Mesodermal cell (in vitro differentiated cells): ENCODE measurements at regions not wholly inside any gene's neighbourhood (a gene's known extent, or its start where the extent isn't known, plus 50 kb on each side); places are given as distances from the start of the nearest gene placed in this dataset.
"Not testable (repeated sequence)": the region's sequence is repeated elsewhere in the genome, so short reads cannot be mapped to it uniquely, and the experiment has no call there.

Source experiments
- H3K27ac ChIP-seq: 2 replicates; pipeline ENCODE4 v1.7.0; 2013; ENCODE audit warnings: mild to moderate bottlenecking, low read depth, low read length, moderate library complexity; ENCODE audit not compliant: severe bottlenecking
- H3K36me3 ChIP-seq: 2 replicates; pipeline ENCODE4 v1.7.1; 2013; ENCODE audit warnings: mild to moderate bottlenecking, low read length, moderate library complexity; ENCODE audit not compliant: control insufficient read depth, insufficient read depth
- H3K4me1 ChIP-seq: one replicate; pipeline ENCODE4 v1.7.1; 2013; ENCODE audit warnings: mild to moderate bottlenecking, low read length; ENCODE audit not compliant: insufficient read depth, control insufficient read depth, poor library complexity, severe bottlenecking
- H3K4me3 ChIP-seq: 2 replicates; pipeline ENCODE4 v1.7.0; 2013; ENCODE audit warnings: low read length, control low read depth, mild to moderate bottlenecking; ENCODE audit not compliant: insufficient read depth, poor library complexity, severe bottlenecking; ENCODE audit errors: extremely low read depth
- H3K9me3 ChIP-seq: 2 replicates; pipeline ENCODE4 v1.7.1; 2013; ENCODE audit warnings: mild to moderate bottlenecking, low read length, moderate library complexity; ENCODE audit not compliant: control insufficient read depth
- WGBS, 2 experiments: methylation state at CpG; one replicate each; pipeline ENCODE4 v1.1.5; 2013; ENCODE audit warnings: missing lambda C conversion rate in 2 of 2; ENCODE audit not compliant: insufficient coverage in 2 of 2; 5-methylcytosine and 5-hydroxymethylcytosine counted together

GRCh38 chr10:57657164-57657765 is 610.4 kb downstream of the IPMK start:
- Histone ChIP-seq H3K36me3 (no peaks in the 10 kb centered on the region), H3K27ac (no peak overlapping the region), H3K9me3 (no peaks in the 10 kb centered on the region), H3K4me1 (no peaks in the 10 kb centered on the region), H3K4me3 (no peak overlapping the region)
- 0% methylated on average over 1 to 2 of the region's 5 CpGs for WGBS, 2 experiments

GRCh38 chr10:57654856-57655255 is 612.8 kb downstream of the IPMK start:
- Histone ChIP-seq H3K27ac (no peak overlapping the region), H3K4me1 (no peaks in the 10 kb centered on the region), H3K9me3 (no peaks in the 10 kb centered on the region), H3K36me3 (no peaks in the 10 kb centered on the region), H3K4me3 (no peak overlapping the region)
- WGBS, 2 experiments = 80 to 92% methylated on average over 1 to 2 of the region's 2 CpGs

- not testable (repeated sequence) for H3K36me3 ChIP-seq, H3K27ac ChIP-seq, H3K4me1 ChIP-seq, H3K9me3 ChIP-seq, H3K4me3 ChIP-seq
- WGBS, 2 experiments = 67 to 71% methylated on average over 1 of the region's 3 CpGs
Measured at GRCh38 chr10:57645108-57645507, 622.6 kb downstream of the IPMK start.

- WGBS, 2 experiments = no CpG with 5 or more reads among the region's 2 CpGs
Measured at GRCh38 chr10:57638411-57638810, 629.3 kb downstream of the IPMK start.

GRCh38 chr10:57628592-57629284 is 639.0 kb downstream of the IPMK start:
- Histone ChIP-seq H3K4me3 (no peak overlapping the region), H3K27ac (peak overlapping the region; percentile 72), H3K9me3 (no peaks in the 10 kb centered on the region), H3K4me1 (peaks cover 19% of the 10 kb centered on the region), H3K36me3 (no peaks in the 10 kb centered on the region)
- no CpG with 5 or more reads among the region's 3 CpGs for WGBS, 2 experiments

More at GRCh38 chr10:57638411-57638810, 629.3 kb downstream of the IPMK start:
- no peaks in the 10 kb centered on the region for H3K9me3 ChIP-seq
- H3K4me3 ChIP-seq = no peak overlapping the region
- no peak overlapping the region for H3K27ac ChIP-seq
- H3K36me3 ChIP-seq = no peaks in the 10 kb centered on the region
- no peaks in the 10 kb centered on the region for H3K4me1 ChIP-seq

- Histone ChIP-seq H3K4me1 (peaks cover 19% of the 10 kb centered on the region), H3K9me3 (no peaks in the 10 kb centered on the region), H3K27ac (peak overlapping the region; percentile 72), H3K36me3 (no peaks in the 10 kb centered on the region), H3K4me3 (no peak overlapping the region)
- WGBS, 2 experiments = 40% methylated on average over 1 of the region's 2 CpGs; no CpG with 5 or more reads in 1 of the 2 experiments
Measured at GRCh38 chr10:57627642-57628178, 640.0 kb downstream of the IPMK start.

GRCh38 chr10:57624856-57625592 is 642.7 kb downstream of the IPMK start:
- H3K27ac ChIP-seq = peak overlapping the region; percentile 83
- H3K4me1 ChIP-seq = peaks cover 19% of the 10 kb centered on the region
- H3K9me3 ChIP-seq = no peaks in the 10 kb centered on the region
- H3K36me3 ChIP-seq = no peaks in the 10 kb centered on the region
- H3K4me3 ChIP-seq = no peak overlapping the region
- WGBS, 2 experiments = 70 to 100% methylated on average over 1 to 3 of the region's 5 CpGs

- no peak overlapping the region for H3K4me3 ChIP-seq
- WGBS, 2 experiments = 80 to 100% methylated on average over 1 of the region's 1 CpG
Measured at GRCh38 chr10:57624066-57624465, 643.6 kb downstream of the IPMK start.

GRCh38 chr10:57621466-57621865 is 646.2 kb downstream of the IPMK start:
- no peaks in the 10 kb centered on the region for H3K36me3 ChIP-seq
- H3K4me3 ChIP-seq = no peak overlapping the region
- H3K9me3 ChIP-seq = no peaks in the 10 kb centered on the region
- H3K4me1 ChIP-seq = peaks cover 9% of the 10 kb centered on the region
- H3K27ac ChIP-seq = no peak overlapping the region
- WGBS, 2 experiments = 70% methylated on average over 2 of the region's 3 CpGs; no CpG with 5 or more reads in 1 of the 2 experiments

More at GRCh38 chr10:57624066-57624465, 643.6 kb downstream of the IPMK start:
- H3K4me1 ChIP-seq = peaks cover 19% of the 10 kb centered on the region
- H3K9me3 ChIP-seq = no peaks in the 10 kb centered on the region
- H3K27ac ChIP-seq = no peak overlapping the region
- H3K36me3 ChIP-seq = no peaks in the 10 kb centered on the region

GRCh38 chr10:57605948-57606485 is 661.7 kb downstream of the IPMK start:
- H3K4me3 ChIP-seq = no peak overlapping the region
- H3K4me1 ChIP-seq = no peaks in the 10 kb centered on the region
- H3K9me3 ChIP-seq = no peaks in the 10 kb centered on the region
- H3K36me3 ChIP-seq = no peaks in the 10 kb centered on the region
- no peak overlapping the region for H3K27ac ChIP-seq
- 90% methylated on average over 2 of the region's 4 CpGs; no CpG with 5 or more reads in 1 of the 2 experiments for WGBS, 2 experiments
